Right lobe of liver (tissue), 6 donors: ENCODE measurements at regions not wholly inside any gene's neighbourhood (a gene's known extent, or its start where the extent isn't known, plus 50 kb on each side); places are given as distances from the start of the nearest gene placed in this dataset.
A peak's percentile ranks its signal among the peaks of the same experiment; 100 is the strongest.

Source experiments
- ATAC-seq, 4 donors: fragments of 200-7000 bp; cut with Tn5 transposase; one replicate each; pipeline ENCODE4 v1.9.1; 2020; ENCODE audit warnings: mild to moderate bottlenecking in 4 of 4, moderate library complexity in 4 of 4
- DNase-seq, 3 donors: peaks; one replicate each; pipeline ENCODE4 v3.0.0-alpha.2; 2020
- H3K27ac ChIP-seq, 3 donors: fragments of 200-600 bp; one replicate each; pipeline ENCODE4 v1.8.0; 2022
- H3K27me3 ChIP-seq, 2 donors: fragments of 200-600 bp; one replicate each; pipeline ENCODE4 v1.8.0; 2022
- H3K36me3 ChIP-seq, 4 donors: fragments of 200-600 bp; sonication (generic) in 1 of 4; one replicate each; pipeline versions ENCODE4 v1.5.1 to v1.8.0; 2017 to 2022; ENCODE audit warnings: control low read depth in 1 of 4
- H3K4me1 ChIP-seq, 4 donors: fragments of 200-600 bp; sonication (generic) in 1 of 4; one replicate each; pipeline versions ENCODE4 v1.5.1 to v1.8.0; 2017 to 2022; ENCODE audit warnings: control low read depth in 1 of 4
- H3K4me3 ChIP-seq, 3 donors: fragments of 200-600 bp; one replicate each; pipeline ENCODE4 v1.8.0; 2022
- H3K9me3 ChIP-seq, 4 donors: fragments of 200-600 bp; sonication (generic) in 1 of 4; one replicate each; pipeline versions ENCODE4 v1.5.1 to v1.8.0; 2017 to 2022; ENCODE audit warnings: control low read depth in 1 of 4
- POLR2A ChIP-seq: fragments of 450-650 bp; IDR thresholded peaks from one replicate; pipeline ENCODE4 v1.6.1; 2017; ENCODE audit warnings: antibody characterized with exemption, mild to moderate bottlenecking
- WGBS: methylation state at CpG from one replicate; pipeline ENCODE4 v1.1.6; 2018; ENCODE audit warnings: low coverage, low lambda C conversion rate; ENCODE audit not compliant: insufficient coverage; ENCODE audit errors: missing lambda C conversion rate; 5-methylcytosine and 5-hydroxymethylcytosine counted together
- intact Hi-C, 2 donors: fragments of 100-400 bp; cut with DNase I; formaldehyde crosslinking; loops; one replicate each; pipeline versions ENCODE4 v1.11.2 to v1.14.1; 2022
- TF ChIP-seq, protein P1 (sequence below), 4 donors: fragments of 200-600 bp in 3 of 4; fragments of 450-650 bp in 1 of 4; IDR thresholded peaks; one replicate each; pipeline versions ENCODE4 v1.5.1 to v1.8.0; 2016 to 2022; ENCODE audit warnings: antibody characterized with exemption in 4 of 4, mild to moderate bottlenecking in 2 of 4
- donor health status: DM: no; HTN: yes; CAD: no.
- donor health status: DM: no; HTN: no; CAD: no.
- donor health status: DM: no; HTN: no; CAD: no.
- donor health status: DM: no; HTN: yes; CAD: no.
- donor health status: DM: no; HTN: yes; CAD: no.

DNA sequence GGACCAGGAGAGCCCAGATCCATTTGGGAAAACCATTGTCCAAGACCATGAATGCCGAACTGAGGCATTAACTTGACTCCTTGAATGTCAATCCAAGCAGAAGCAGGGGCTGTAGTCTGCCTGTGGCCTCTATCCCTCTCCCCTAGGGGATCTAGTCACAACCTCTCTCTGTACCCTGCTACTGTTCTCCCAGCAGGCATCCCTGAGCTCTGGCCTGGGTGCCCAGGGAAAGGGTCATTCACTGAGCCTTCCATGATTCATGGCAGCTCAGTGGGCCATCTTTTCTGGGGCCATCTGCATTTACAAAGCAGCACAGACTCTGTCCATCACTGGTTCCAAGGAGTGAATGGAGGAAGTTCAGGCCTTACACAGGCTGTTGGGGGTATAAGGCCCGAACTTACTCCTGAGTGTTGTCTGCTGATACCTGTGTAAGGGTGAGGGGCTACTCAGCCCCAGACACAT lies 151.8 kb downstream of the ZFP36L2 start:
- no peak for DNase-seq
- Histone ChIP-seq H3K27ac (no peak overlapping the region), H3K36me3 (no peaks in the 10 kb centered on the region), H3K4me3 (no peak overlapping the region), H3K4me1 (no peaks in the 10 kb centered on the region), H3K27me3 (no peaks in the 10 kb centered on the region), H3K9me3 (no peaks in the 10 kb centered on the region)
- no CpG with 5 or more reads among the region's 2 CpGs for WGBS
- ATAC-seq = no peak
- intact Hi-C loops = no loop called here
- TF ChIP-seq, protein P1, sequence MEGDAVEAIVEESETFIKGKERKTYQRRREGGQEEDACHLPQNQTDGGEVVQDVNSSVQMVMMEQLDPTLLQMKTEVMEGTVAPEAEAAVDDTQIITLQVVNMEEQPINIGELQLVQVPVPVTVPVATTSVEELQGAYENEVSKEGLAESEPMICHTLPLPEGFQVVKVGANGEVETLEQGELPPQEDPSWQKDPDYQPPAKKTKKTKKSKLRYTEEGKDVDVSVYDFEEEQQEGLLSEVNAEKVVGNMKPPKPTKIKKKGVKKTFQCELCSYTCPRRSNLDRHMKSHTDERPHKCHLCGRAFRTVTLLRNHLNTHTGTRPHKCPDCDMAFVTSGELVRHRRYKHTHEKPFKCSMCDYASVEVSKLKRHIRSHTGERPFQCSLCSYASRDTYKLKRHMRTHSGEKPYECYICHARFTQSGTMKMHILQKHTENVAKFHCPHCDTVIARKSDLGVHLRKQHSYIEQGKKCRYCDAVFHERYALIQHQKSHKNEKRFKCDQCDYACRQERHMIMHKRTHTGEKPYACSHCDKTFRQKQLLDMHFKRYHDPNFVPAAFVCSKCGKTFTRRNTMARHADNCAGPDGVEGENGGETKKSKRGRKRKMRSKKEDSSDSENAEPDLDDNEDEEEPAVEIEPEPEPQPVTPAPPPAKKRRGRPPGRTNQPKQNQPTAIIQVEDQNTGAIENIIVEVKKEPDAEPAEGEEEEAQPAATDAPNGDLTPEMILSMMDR (IDR thresholded peaks at IDR 0.05) = no peak
- TF ChIP-seq POLR2A = no peak

DNA sequence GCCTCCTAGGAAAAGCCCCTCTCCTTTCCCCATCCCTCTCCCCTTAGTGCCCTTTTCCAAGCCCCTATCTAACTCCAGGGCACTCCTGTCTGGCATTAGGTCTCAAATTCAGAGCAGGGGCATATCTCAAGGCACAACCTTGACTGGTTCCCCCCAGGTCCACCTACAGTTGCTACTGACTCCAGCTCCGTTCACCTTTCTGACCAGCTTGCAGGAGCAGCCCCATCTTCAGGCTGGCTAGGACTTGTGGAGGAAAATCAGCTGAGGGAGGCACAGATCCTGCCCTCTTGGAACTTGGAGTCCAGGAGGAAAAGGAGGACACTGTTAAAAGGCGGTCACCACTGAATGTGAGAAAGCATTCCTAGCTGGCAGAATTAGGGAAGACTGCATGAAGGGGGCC lies 152.4 kb downstream of the ZFP36L2 start:
- no peak for DNase-seq
- 75% methylated on average over 2 of the region's 2 CpGs for WGBS
- Histone ChIP-seq H3K9me3 (no peaks in the 10 kb centered on the region), H3K27ac (no peak overlapping the region), H3K4me3 (no peak overlapping the region), H3K36me3 (no peaks in the 10 kb centered on the region), H3K4me1 (no peaks in the 10 kb centered on the region), H3K27me3 (no peaks in the 10 kb centered on the region)
- intact Hi-C loops = no loop called here
- TF ChIP-seq, protein P1 (IDR thresholded peaks at IDR 0.05) = no peak
- TF ChIP-seq POLR2A = no peak
- ATAC-seq = no peak

DNA sequence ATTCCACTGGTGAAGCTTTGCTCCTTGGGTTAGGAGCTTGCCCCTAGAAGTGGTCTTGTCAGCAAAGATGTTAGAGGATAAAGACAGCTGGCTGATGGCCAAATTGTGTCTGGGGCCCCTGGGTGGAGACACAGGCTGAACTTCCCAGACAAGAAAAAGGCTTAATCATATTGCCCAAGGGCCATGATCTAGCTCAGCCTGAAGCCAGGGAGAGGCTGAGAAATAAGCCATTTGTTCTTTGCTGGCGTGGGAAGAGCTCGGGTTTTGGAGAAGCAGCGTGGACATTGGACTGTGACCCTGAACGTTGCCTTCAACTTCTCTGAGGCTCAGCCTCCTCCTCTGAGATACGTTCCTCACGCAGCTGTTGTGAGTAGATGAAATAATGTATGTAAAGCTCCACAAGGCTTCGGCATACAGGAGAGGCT lies 153.0 kb downstream of the ZFP36L2 start:
- Histone ChIP-seq H3K4me1 (no peaks in the 10 kb centered on the region), H3K9me3 (no peaks in the 10 kb centered on the region), H3K36me3 (no peaks in the 10 kb centered on the region), H3K27me3 (no peaks in the 10 kb centered on the region), H3K27ac (no peak overlapping the region), H3K4me3 (no peak overlapping the region)
- WGBS = 74% methylated on average over 6 of the region's 7 CpGs
- ATAC-seq (peak in 2 of 4 donors; percentile 8 to 16), DNase-seq (peak in 1 of 3 donors; percentile 45)
- TF ChIP-seq POLR2A = no peak
- intact Hi-C loops = no loop called here

DNA sequence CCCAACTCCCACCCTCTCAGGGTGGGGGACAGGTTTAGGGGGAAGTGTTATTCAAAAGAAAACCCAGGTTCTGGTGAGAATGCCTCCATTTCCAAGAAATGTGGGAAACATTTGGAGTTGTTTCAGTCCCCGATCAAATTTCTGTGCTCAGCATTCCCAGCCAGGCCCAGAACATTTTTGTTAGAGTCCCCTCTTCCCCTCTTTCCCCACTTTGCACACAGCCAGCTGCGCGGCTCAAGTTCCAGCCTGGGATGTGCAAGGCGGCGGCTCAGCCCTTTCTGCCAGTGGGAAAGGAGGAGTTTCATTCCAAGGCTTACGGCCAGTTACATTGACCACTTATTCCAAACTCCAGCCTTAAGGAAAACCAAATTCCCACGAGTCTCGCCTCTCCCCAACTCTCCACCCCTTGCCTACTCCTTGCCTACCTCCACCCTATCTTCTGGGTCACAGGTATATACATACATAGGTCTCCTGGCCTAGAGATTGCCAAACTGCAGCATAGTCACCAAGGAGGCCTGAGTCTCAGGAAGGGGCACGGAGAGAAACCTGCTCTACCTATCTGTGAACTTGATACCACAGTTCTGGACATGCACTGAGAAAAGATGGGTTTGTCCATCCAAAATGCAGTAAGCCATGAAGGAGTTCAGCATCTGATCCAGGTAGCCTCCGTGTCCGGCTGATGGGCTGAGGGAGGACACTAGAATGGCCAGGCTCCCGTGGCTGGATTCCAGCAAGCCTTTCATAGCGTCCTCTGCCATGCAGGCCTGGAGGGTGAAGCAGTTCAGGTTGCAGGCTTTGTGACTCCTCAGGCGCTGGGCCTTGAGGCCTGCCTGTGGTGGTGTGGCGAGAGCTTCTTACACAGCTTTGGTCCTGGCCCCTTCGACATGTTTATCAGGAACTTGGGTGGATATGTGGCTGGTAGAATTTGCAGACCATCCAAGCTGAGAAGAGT lies 154.5 kb downstream of the ZFP36L2 start:
- peak in 1 of 3 donors; percentile 37 for DNase-seq
- Histone ChIP-seq H3K27me3 (no peaks in the 10 kb centered on the region), H3K36me3 (no peaks in the 10 kb centered on the region), H3K9me3 (no peaks in the 10 kb centered on the region), H3K4me3 (no peak overlapping the region), H3K27ac (no peak overlapping the region), H3K4me1 (no peaks in the 10 kb centered on the region)
- ATAC-seq = no peak
- WGBS = 83% methylated on average over 7 of the region's 16 CpGs
- intact Hi-C loops = no loop called here
- TF ChIP-seq, protein P1 (IDR thresholded peaks at IDR 0.05) = no peak
- TF ChIP-seq POLR2A = no peak
